GM06990 (cell line): ENCODE measurements at regions not wholly inside any gene's neighbourhood (a gene's known extent, or its start where the extent isn't known, plus 50 kb on each side); places are given as distances from the start of the nearest gene placed in this dataset.

ENCODE experiments used
- DNase-seq: peaks from one replicate; pipeline ENCODE4 v3.0.0-alpha.2; 2011; ENCODE audit not compliant: insufficient read length; ENCODE audit errors: extremely low read depth
- H3K27me3 ChIP-seq: replicated peaks from 2 replicates; pipeline ENCODE4 v1.6.0; 2011; ENCODE audit warnings: low read length; ENCODE audit not compliant: control insufficient read depth, insufficient read depth
- H3K36me3 ChIP-seq: 2 replicates; pipeline ENCODE4 v1.5.1; 2011; ENCODE audit warnings: low read length; ENCODE audit not compliant: control insufficient read depth, insufficient read depth
- H3K4me3 ChIP-seq: replicated peaks from 2 replicates; pipeline ENCODE4 v1.5.1; 2011; ENCODE audit warnings: low read depth, mild to moderate bottlenecking, control low read depth, low read length
- TF ChIP-seq, protein P1 (sequence below): IDR thresholded peaks from 2 replicates; pipeline ENCODE4 v1.5.1; 2011; ENCODE audit warnings: low read length, control low read depth, mild to moderate bottlenecking, inconsistent platforms; ENCODE audit not compliant: insufficient read depth, poor library complexity, severe bottlenecking

DNA sequence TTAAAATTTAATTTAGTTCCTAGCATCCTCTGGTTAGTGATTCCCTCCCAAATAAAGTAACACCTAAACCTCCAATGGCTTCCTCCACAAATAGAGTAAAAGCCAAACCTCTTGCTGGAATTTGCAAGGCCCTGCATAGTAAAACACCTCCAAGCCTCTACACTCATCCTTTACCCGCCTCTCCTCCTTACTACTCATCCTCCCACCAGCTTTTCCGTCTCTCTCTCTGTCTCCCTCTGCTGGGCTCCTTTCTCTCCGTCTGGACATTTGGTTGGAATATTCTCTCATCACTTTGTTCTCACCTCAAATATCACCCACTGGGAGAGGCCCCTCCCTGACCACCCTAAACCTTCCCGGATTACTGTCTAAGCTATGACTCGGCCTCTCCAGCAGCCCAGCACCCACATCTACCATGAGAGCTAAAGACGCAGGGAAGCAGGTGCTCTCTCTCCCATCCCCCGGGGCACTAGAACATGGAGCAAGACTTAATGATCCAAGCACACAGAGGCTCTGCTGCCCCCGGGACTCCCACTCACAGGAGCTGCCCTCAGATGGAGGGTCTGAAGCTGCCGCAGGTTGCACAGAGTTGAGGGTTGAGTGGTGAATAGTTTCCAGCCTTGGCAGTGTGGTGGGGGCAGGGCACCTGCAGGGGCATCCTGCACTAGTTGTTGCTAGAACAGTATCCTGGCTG is 167.2 kb downstream of the FBXO15 start:
- Histone ChIP-seq H3K27me3 (no peaks in the 10 kb centered on the region; the same call in 1 of the 2 replicates), H3K36me3 (no peaks in the 10 kb centered on the region), H3K4me3 (no peak overlapping the region)
- TF ChIP-seq, protein P1, sequence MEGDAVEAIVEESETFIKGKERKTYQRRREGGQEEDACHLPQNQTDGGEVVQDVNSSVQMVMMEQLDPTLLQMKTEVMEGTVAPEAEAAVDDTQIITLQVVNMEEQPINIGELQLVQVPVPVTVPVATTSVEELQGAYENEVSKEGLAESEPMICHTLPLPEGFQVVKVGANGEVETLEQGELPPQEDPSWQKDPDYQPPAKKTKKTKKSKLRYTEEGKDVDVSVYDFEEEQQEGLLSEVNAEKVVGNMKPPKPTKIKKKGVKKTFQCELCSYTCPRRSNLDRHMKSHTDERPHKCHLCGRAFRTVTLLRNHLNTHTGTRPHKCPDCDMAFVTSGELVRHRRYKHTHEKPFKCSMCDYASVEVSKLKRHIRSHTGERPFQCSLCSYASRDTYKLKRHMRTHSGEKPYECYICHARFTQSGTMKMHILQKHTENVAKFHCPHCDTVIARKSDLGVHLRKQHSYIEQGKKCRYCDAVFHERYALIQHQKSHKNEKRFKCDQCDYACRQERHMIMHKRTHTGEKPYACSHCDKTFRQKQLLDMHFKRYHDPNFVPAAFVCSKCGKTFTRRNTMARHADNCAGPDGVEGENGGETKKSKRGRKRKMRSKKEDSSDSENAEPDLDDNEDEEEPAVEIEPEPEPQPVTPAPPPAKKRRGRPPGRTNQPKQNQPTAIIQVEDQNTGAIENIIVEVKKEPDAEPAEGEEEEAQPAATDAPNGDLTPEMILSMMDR: no peak
- no peak for DNase-seq

DNA sequence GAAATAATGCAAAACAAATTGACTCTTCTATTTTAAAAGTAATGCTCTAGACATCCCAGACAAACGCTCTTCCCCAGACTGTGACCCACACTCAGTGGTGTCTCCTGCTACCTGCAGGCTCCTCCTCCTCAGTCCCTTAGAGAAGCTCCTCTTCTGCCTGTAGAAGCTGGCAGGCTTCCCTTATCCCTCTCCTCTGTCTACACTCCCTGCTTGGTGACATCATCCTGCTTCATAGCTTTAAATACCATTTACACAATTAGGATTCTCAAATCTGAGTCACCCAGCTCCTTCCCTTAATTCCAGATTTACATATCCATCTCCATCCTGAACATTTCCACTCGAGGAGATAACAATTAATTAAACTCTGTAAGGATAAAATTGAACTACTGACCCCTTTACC is 167.9 kb downstream of the FBXO15 start:
- Histone ChIP-seq H3K4me3 (no peak overlapping the region), H3K27me3 (no peaks in the 10 kb centered on the region; the same call in 1 of the 2 replicates), H3K36me3 (no peaks in the 10 kb centered on the region)
- no peak for DNase-seq
- TF ChIP-seq, protein P1: no peak

DNA sequence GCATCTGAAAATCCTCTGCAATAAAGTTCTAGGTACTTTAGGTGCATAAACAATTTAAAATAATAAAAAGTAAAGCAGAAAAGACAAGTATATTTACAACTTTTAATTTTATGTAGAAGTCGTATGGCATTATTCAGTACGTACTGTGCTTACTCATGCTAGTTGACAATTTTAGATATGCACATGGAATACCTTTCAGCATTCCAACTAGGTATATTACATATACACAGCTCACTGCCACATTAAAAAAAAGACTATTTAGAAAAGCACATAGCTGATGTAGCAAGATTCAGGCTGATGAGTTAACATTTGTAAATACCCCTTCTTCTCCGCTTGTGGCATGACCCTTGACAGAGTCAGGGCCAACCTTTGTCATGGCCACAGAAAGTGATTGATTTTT is 171.2 kb downstream of the FBXO15 start:
- H3K4me3 ChIP-seq: no peak overlapping the region
- TF ChIP-seq, protein P1: no peak

DNA sequence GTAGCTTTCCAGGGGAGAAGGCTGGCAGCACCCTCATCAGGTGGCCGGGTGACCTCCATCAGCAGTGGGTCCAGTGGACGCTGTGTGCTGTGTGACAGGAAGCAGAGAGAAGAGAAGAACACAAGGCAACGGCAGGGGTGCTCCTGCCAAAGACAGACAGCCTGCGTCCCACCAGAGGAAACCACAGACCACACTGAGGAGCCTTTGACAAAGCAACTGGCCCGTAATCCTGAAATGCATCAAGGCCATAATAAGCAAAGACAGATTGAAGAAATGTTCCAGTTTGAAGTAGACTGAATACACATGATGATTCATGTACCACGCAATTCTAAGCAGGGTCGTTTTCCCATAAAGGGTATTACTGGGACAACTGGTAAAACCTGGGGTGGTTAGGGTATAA is 172.4 kb downstream of the FBXO15 start:
- Histone ChIP-seq H3K36me3 (no peaks in the 10 kb centered on the region), H3K27me3 (no peaks in the 10 kb centered on the region; the same call in 1 of the 2 replicates), H3K4me3 (no peak overlapping the region)
- no peak for DNase-seq
- TF ChIP-seq, protein P1: no peak

More for the DNA sequence above, 171.2 kb downstream of the FBXO15 start:
- no peak for DNase-seq
- H3K36me3 ChIP-seq: no peaks in the 10 kb centered on the region
- H3K27me3 ChIP-seq: no peaks in the 10 kb centered on the region; the same call in 1 of the 2 replicates

DNA sequence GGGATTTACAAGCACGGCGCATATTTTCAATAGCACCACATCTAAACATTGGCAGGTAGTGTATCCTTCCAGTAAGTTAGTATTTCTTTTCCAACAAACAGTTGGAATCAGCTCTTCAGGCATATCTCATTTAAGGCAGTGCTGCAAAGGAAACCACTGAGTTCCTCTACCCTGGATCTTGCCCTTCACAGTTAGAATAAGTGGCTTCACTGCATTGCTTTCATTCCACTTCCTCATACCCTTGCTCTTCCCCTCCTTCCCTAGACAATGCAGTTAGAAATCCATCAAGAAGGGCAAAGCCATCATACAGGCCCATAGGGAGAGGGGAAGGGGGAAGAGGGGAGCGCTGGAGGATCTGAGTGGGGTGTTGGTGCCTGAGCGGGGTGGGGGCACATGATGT is 173.7 kb downstream of the FBXO15 start:
- DNase-seq: no peak

More for the DNA sequence above, 173.7 kb downstream of the FBXO15 start:
- TF ChIP-seq, protein P1: no peak
- Histone ChIP-seq H3K36me3 (no peaks in the 10 kb centered on the region), H3K27me3 (no peaks in the 10 kb centered on the region; the same call in 1 of the 2 replicates), H3K4me3 (no peak overlapping the region)
